ENCODE measurements at regions not wholly inside any gene's neighbourhood (a gene's known extent, or its start where the extent isn't known, plus 50 kb on each side); places are given as distances from the start of the nearest gene placed in this dataset.

GRCh38 chr4:13285336-13285735 lies 198.8 kb downstream of the RAB28 start:
- Histone ChIP-seq H3K9ac (ENCODE audit: low read length) (no peak overlapping the region), H3K27ac (ENCODE audit: low read length) (no peak overlapping the region), H4K20me1 (ENCODE audit: low read length) (no peaks in the 10 kb centered on the region), H2AFZ (ENCODE audit: low read length) (no peak overlapping the region), H3K36me3 (ENCODE audit: low read depth, low read length) (no peaks in the 10 kb centered on the region), H3F3A (ENCODE audit: low read length, unreplicated experiment) (no peaks in the 10 kb centered on the region), H3K9me3 (ENCODE audit: low read length) (no peaks in the 10 kb centered on the region), H3K27me3 (ENCODE audit: low read length) (no peaks in the 10 kb centered on the region), H3K4me1 (ENCODE audit: insufficient read depth, low read length) (no peaks in the 10 kb centered on the region), H3K9me2 (replicated peaks; ENCODE audit: low read length) (no peaks in the 10 kb centered on the region), H3K4me2 (ENCODE audit: low read length) (no peak overlapping the region), H3K4me3 (ENCODE audit: low read length) (no peak overlapping the region), H3K79me2 (ENCODE audit: low read length) (no peaks in the 10 kb centered on the region)
- no TSS peak for BruUV-seq (replicated peaks)
- intact Hi-C loops (cut with micrococcal nuclease): no loop called here
- ChIA-PET POLR2A (ENCODE audit: unreplicated experiment) (no interaction called here), CTCF (no interaction called here)
- DNase-seq: no peak
- no peak for ATAC-seq
- TF ChIP-seq EZH2phosphoT487 (IDR thresholded peaks at IDR 0.05; ENCODE audit: borderline replicate concordance, low read length) (no peak), EZH2 (IDR thresholded peaks at IDR 0.05; ENCODE audit: low read length, unreplicated experiment) (no peak)
- TF ChIP-seq, protein P1, sequence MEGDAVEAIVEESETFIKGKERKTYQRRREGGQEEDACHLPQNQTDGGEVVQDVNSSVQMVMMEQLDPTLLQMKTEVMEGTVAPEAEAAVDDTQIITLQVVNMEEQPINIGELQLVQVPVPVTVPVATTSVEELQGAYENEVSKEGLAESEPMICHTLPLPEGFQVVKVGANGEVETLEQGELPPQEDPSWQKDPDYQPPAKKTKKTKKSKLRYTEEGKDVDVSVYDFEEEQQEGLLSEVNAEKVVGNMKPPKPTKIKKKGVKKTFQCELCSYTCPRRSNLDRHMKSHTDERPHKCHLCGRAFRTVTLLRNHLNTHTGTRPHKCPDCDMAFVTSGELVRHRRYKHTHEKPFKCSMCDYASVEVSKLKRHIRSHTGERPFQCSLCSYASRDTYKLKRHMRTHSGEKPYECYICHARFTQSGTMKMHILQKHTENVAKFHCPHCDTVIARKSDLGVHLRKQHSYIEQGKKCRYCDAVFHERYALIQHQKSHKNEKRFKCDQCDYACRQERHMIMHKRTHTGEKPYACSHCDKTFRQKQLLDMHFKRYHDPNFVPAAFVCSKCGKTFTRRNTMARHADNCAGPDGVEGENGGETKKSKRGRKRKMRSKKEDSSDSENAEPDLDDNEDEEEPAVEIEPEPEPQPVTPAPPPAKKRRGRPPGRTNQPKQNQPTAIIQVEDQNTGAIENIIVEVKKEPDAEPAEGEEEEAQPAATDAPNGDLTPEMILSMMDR (conservative IDR thresholded peaks at IDR 0.05; ENCODE audit: low read depth, low read length): no peak

GRCh38 chr4:13284932-13285331 lies 199.2 kb downstream of the RAB28 start:
- no TSS peak for BruUV-seq (replicated peaks)
- H3K27ac ChIP-seq (ENCODE audit: low read length): no peak overlapping the region
- no peak for TF ChIP-seq EZH2 (IDR thresholded peaks at IDR 0.05; ENCODE audit: low read length, unreplicated experiment)
- TF ChIP-seq EZH2phosphoT487 (IDR thresholded peaks at IDR 0.05; ENCODE audit: borderline replicate concordance, low read length): no peak
- TF ChIP-seq, protein P1 (conservative IDR thresholded peaks at IDR 0.05; ENCODE audit: low read depth, low read length): no peak
- no peaks in the 10 kb centered on the region for H3K9me2 ChIP-seq (replicated peaks; ENCODE audit: low read length)
- no peaks in the 10 kb centered on the region for H3K9me3 ChIP-seq (ENCODE audit: low read length)
- H3K9ac ChIP-seq (ENCODE audit: low read length): no peak overlapping the region
- H3K4me2 ChIP-seq (ENCODE audit: low read length): no peak overlapping the region
- no peaks in the 10 kb centered on the region for H3F3A ChIP-seq (ENCODE audit: low read length, unreplicated experiment)
- DNase-seq: no peak
- no peaks in the 10 kb centered on the region for H3K27me3 ChIP-seq (ENCODE audit: low read length)
- H3K4me1 ChIP-seq (ENCODE audit: insufficient read depth, low read length): no peaks in the 10 kb centered on the region
- H4K20me1 ChIP-seq (ENCODE audit: low read length): no peaks in the 10 kb centered on the region
- POLR2A ChIA-PET (ENCODE audit: unreplicated experiment): no interaction called here
- ATAC-seq: no peak
- CTCF ChIA-PET: no interaction called here
- no peaks in the 10 kb centered on the region for H3K79me2 ChIP-seq (ENCODE audit: low read length)
- intact Hi-C loops (cut with micrococcal nuclease): no loop called here
- H2AFZ ChIP-seq (ENCODE audit: low read length): no peak overlapping the region
- H3K36me3 ChIP-seq (ENCODE audit: low read depth, low read length): no peaks in the 10 kb centered on the region
- H3K4me3 ChIP-seq (ENCODE audit: low read length): no peak overlapping the region

GRCh38 chr4:13276357-13276756 lies 207.8 kb downstream of the RAB28 start:
- no TSS peak for BruUV-seq (replicated peaks)
- intact Hi-C loops (cut with micrococcal nuclease): no loop called here

More at GRCh38 chr4:13276357-13276756, 207.8 kb downstream of the RAB28 start:
- no peak overlapping the region for H3K27ac ChIP-seq (ENCODE audit: low read length)
- ATAC-seq: no peak
- H3F3A ChIP-seq (ENCODE audit: low read length, unreplicated experiment): no peaks in the 10 kb centered on the region
- H3K4me2 ChIP-seq (ENCODE audit: low read length): no peak overlapping the region
- H3K4me1 ChIP-seq (ENCODE audit: insufficient read depth, low read length): no peaks in the 10 kb centered on the region
- ChIA-PET CTCF (no interaction called here), POLR2A (ENCODE audit: unreplicated experiment) (no interaction called here)
- no peaks in the 10 kb centered on the region for H3K36me3 ChIP-seq (ENCODE audit: low read depth, low read length)
- no peak overlapping the region for H3K4me3 ChIP-seq (ENCODE audit: low read length)
- H3K9ac ChIP-seq (ENCODE audit: low read length): no peak overlapping the region
- H3K9me3 ChIP-seq (ENCODE audit: low read length): no peaks in the 10 kb centered on the region
- no peak for DNase-seq
- TF ChIP-seq EZH2 (IDR thresholded peaks at IDR 0.05; ENCODE audit: low read length, unreplicated experiment) (no peak), EZH2phosphoT487 (IDR thresholded peaks at IDR 0.05; ENCODE audit: borderline replicate concordance, low read length) (no peak)
- TF ChIP-seq, protein P1 (conservative IDR thresholded peaks at IDR 0.05; ENCODE audit: low read depth, low read length): no peak
- no peaks in the 10 kb centered on the region for H3K9me2 ChIP-seq (replicated peaks; ENCODE audit: low read length)
- H4K20me1 ChIP-seq (ENCODE audit: low read length): no peaks in the 10 kb centered on the region
- H2AFZ ChIP-seq (ENCODE audit: low read length): no peak overlapping the region
- no peaks in the 10 kb centered on the region for H3K79me2 ChIP-seq (ENCODE audit: low read length)
- no peaks in the 10 kb centered on the region for H3K27me3 ChIP-seq (ENCODE audit: low read length)

All from PC-3 (cell line).